OCI-LY3 (cell line): ENCODE measurements at regions not wholly inside any gene's neighbourhood (a gene's known extent, or its start where the extent isn't known, plus 50 kb on each side); places are given as distances from the start of the nearest gene placed in this dataset.

Source experiments
- H2AFZ ChIP-seq: fragments of 200-600, 300-600 bp; shearing (Covaris generic); 2 replicates; pipeline ENCODE4 v1.6.0; 2014; ENCODE audit warnings: antibody characterized with exemption, low read depth, low read length
- H3K27ac ChIP-seq: fragments of 200-600, 300-600 bp; sonication (generic); 2 replicates; pipeline ENCODE4 v1.5.1; 2014; ENCODE audit warnings: mild to moderate bottlenecking, low read length, moderate library complexity, mixed read lengths
- H3K27me3 ChIP-seq: fragments of 200-600, 300-600 bp; sonication (generic); 2 replicates; pipeline ENCODE4 v1.6.1; 2014; ENCODE audit warnings: low read depth, low read length, mixed read lengths
- H3K36me3 ChIP-seq: fragments of 200-600, 300-600 bp; sonication (generic); replicated peaks from 2 replicates; pipeline ENCODE3; 2014; ENCODE audit warnings: low read depth, low read length, mixed read lengths
- H3K4me1 ChIP-seq: fragments of 300-600, 200-600 bp; sonication (generic); 2 replicates; pipeline ENCODE4 v1.6.1; 2014; ENCODE audit warnings: low read length, mixed read lengths
- H3K4me2 ChIP-seq: fragments of 200-600, 300-600 bp; sonication (generic); 2 replicates; pipeline ENCODE4 v1.6.1; 2014; ENCODE audit warnings: low read length, mixed read lengths
- H3K4me3 ChIP-seq: fragments of 300-600, 200-600 bp; sonication (generic); 2 replicates; pipeline ENCODE4 v1.5.1; 2014; ENCODE audit warnings: antibody characterized with exemption, mild to moderate bottlenecking, low read length, moderate library complexity
- H3K79me2 ChIP-seq: fragments of 300-600, 200-600 bp; shearing (Covaris generic); 2 replicates; pipeline ENCODE4 v1.6.1; 2014; ENCODE audit warnings: mild to moderate bottlenecking, low read length, mixed read lengths
- H3K9ac ChIP-seq: fragments of 300-600, 200-600 bp; shearing (Covaris generic); 2 replicates; pipeline ENCODE4 v1.6.0; 2014; ENCODE audit warnings: mild to moderate bottlenecking, low read length, moderate library complexity
- H3K9me3 ChIP-seq: fragments of 200-600, 300-600 bp; shearing (Covaris generic); 2 replicates; pipeline ENCODE4 v1.6.1; 2014; ENCODE audit warnings: low read length, mixed read lengths; ENCODE audit not compliant: insufficient read depth
- H4K20me1 ChIP-seq: fragments of 200-600, 300-600 bp; sonication (generic); 2 replicates; pipeline ENCODE4 v1.6.1; 2016; ENCODE audit warnings: low read length, mixed read lengths; ENCODE audit not compliant: insufficient read depth
- EZH2phosphoT487 ChIP-seq: fragments of 200-600 bp; shearing (Covaris generic); IDR thresholded peaks from 2 replicates; pipeline ENCODE4 v1.6.1; 2018; ENCODE audit warnings: antibody characterized with exemption, mixed run types, low read depth
- TF ChIP-seq, protein P1 (sequence below): fragments of 200-600, 300-600 bp; sonication (generic); IDR thresholded peaks from 2 replicates; pipeline ENCODE4 v1.5.1; 2014; ENCODE audit warnings: antibody characterized with exemption, low read length, low read depth

DNA sequence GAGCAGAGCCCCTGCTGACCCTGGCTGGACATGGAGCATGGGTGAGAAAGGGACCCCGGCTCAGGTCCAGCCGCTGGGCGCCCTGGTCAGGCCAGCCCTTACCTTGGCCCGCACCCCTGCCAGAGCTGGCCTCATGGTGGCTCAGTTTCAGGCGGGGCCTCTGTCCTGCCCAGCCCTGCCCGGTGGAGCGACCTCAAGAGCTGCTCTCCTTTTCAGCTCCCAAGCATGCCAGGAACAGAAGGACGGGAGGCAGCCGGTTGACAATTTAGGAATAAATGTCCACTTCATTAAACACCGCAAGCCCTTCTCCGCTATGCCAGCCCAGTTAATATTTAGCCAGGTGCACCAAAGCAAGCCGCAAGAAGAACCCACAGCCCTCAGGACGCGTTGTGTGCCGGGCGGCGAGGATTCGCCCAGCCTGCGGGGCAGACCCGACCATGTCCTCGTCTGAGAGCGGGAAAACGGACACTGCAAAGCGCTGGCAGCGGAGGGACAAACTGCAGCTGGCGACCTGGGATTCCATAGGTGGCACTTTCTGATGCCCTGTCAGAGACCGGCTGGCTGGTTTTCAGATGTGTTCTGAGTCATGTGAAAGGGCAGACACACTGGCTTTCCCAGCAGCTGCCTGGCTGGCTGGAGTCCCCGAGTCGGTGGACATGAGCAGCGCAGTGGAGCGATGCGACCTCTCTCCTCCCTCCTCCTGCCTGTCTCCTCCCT, 221.9 kb downstream of the TTLL2 start:
- Histone ChIP-seq H3K4me3 (no peak overlapping the region), H3K9ac (no peak overlapping the region), H3K9me3 (no peaks in the 10 kb centered on the region), H3K4me1 (peaks cover 9% of the 10 kb centered on the region; the same call in 1 of the 2 replicates), H3K36me3 (no peaks in the 10 kb centered on the region), H3K27me3 (peaks cover 15% of the 10 kb centered on the region), H4K20me1 (no peaks in the 10 kb centered on the region), H2AFZ (no peak overlapping the region), H3K79me2 (no peaks in the 10 kb centered on the region), H3K27ac (no peak overlapping the region), H3K4me2 (no peak overlapping the region)
- no peak for TF ChIP-seq EZH2phosphoT487
- TF ChIP-seq, protein P1, sequence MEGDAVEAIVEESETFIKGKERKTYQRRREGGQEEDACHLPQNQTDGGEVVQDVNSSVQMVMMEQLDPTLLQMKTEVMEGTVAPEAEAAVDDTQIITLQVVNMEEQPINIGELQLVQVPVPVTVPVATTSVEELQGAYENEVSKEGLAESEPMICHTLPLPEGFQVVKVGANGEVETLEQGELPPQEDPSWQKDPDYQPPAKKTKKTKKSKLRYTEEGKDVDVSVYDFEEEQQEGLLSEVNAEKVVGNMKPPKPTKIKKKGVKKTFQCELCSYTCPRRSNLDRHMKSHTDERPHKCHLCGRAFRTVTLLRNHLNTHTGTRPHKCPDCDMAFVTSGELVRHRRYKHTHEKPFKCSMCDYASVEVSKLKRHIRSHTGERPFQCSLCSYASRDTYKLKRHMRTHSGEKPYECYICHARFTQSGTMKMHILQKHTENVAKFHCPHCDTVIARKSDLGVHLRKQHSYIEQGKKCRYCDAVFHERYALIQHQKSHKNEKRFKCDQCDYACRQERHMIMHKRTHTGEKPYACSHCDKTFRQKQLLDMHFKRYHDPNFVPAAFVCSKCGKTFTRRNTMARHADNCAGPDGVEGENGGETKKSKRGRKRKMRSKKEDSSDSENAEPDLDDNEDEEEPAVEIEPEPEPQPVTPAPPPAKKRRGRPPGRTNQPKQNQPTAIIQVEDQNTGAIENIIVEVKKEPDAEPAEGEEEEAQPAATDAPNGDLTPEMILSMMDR: no peak

DNA sequence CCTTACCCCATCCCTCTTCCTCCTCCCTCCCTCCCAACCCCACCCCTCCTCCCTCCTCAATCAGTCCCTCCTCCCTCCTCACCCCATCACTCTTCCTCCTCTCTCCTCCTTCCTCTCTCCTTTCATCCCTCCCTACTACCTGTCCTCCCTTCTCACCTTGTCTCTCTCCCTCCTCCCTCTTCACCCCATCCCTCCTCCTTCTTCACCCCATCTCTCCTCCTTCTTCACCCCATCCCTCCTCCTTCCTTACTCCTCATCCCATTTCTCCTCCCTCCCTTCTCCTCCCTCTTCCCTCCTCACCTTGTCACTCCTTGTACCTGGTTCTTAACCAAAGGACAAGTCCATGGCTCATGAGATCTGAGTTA, 222.4 kb downstream of the TTLL2 start:
- TF ChIP-seq, protein P1: no peak
- no peak for TF ChIP-seq EZH2phosphoT487
- H3K9me3 ChIP-seq: no peaks in the 10 kb centered on the region
- H3K4me3 ChIP-seq: no peak overlapping the region
- H2AFZ ChIP-seq: no peak overlapping the region
- no peaks in the 10 kb centered on the region for H4K20me1 ChIP-seq
- no peaks in the 10 kb centered on the region for H3K79me2 ChIP-seq
- H3K4me1 ChIP-seq: peaks cover 9% of the 10 kb centered on the region; the same call in 1 of the 2 replicates
- no peak overlapping the region for H3K9ac ChIP-seq
- no peaks in the 10 kb centered on the region for H3K36me3 ChIP-seq
- no peak overlapping the region for H3K27ac ChIP-seq
- no peak overlapping the region for H3K4me2 ChIP-seq
- H3K27me3 ChIP-seq: peaks cover 15% of the 10 kb centered on the region

DNA sequence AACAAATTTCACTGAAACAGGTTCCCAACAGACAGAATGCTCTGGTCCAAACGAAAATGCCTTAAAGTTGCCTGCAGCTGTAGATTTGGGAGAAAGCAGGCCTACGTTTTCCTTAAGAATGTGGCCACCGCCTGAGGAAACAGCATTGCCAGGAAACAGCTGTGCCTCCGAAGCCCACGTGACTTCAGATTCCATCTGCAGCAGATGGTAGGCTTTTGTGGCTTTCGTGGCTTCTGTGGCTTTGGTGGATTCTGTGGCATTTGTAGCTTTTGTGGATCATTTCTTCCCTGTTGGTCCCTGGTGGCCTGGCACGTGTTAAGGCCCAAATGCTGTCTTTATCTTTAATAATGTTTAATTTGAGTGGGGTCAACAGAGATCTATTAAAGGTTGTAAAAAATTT, 222.9 kb downstream of the TTLL2 start:
- Histone ChIP-seq H3K36me3 (no peaks in the 10 kb centered on the region), H3K9ac (no peak overlapping the region), H4K20me1 (no peaks in the 10 kb centered on the region), H3K9me3 (no peaks in the 10 kb centered on the region), H3K4me2 (no peak overlapping the region), H3K79me2 (no peaks in the 10 kb centered on the region), H2AFZ (no peak overlapping the region), H3K4me3 (no peak overlapping the region), H3K27ac (no peak overlapping the region), H3K27me3 (peaks cover 15% of the 10 kb centered on the region), H3K4me1 (peaks cover 9% of the 10 kb centered on the region; the same call in 1 of the 2 replicates)
- TF ChIP-seq, protein P1: no peak
- no peak for TF ChIP-seq EZH2phosphoT487

DNA sequence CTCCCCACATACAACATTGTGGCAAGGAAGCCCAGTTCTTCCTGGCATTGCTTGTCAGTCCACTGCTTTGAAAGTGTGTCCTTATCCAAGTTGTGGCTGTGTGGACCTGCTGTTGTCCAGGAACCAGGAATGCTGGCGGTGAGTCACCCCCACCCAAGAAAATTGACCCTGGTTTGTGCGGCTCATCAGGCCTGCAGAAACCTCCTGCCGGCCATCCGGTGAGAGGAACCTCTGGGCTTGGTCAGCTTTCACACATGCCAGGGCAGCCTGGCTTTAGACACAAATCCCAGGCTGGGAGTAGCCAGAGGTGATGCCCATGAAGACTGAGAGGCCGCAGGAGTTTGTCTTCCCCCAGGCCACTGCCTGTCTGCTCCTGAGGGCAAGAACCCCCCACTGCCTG, 223.6 kb downstream of the TTLL2 start:
- Histone ChIP-seq H3K9ac (no peak overlapping the region), H2AFZ (no peak overlapping the region), H3K27me3 (peaks cover 15% of the 10 kb centered on the region), H3K36me3 (no peaks in the 10 kb centered on the region), H3K9me3 (no peaks in the 10 kb centered on the region), H3K4me1 (peaks cover 9% of the 10 kb centered on the region; the same call in 1 of the 2 replicates), H4K20me1 (no peaks in the 10 kb centered on the region), H3K4me2 (no peak overlapping the region), H3K4me3 (no peak overlapping the region), H3K27ac (no peak overlapping the region), H3K79me2 (no peaks in the 10 kb centered on the region)
- TF ChIP-seq, protein P1: no peak
- no peak for TF ChIP-seq EZH2phosphoT487
